Neural progenitor cell (in vitro differentiated cells): ENCODE measurements at regions not wholly inside any gene's neighbourhood (a gene's known extent, or its start where the extent isn't known, plus 50 kb on each side); places are given as distances from the start of the nearest gene placed in this dataset.

Source experiments
- DNase-seq: peaks from one replicate; pipeline ENCODE4 v3.0.0-alpha.2; 2016; ENCODE audit warnings: low spot score
- H2AFZ ChIP-seq: fragments of 200-600 bp; sonication (generic); replicated peaks from 2 replicates; pipeline ENCODE4 v1.6.1; 2016; ENCODE audit warnings: antibody characterized with exemption
- H3F3A ChIP-seq: fragments of 200-600 bp; sonication (generic); 2 replicates; pipeline ENCODE4 v1.6.1; 2016; ENCODE audit warnings: antibody characterized with exemption, low read depth
- H3K27ac ChIP-seq: fragments of 200-600 bp; sonication (generic); 2 replicates; pipeline ENCODE4 v1.5.1; 2016; ENCODE audit warnings: mild to moderate bottlenecking
- H3K27me3 ChIP-seq: fragments of 200-600 bp; sonication (generic); 2 replicates; pipeline ENCODE4 v1.6.1; 2016; ENCODE audit warnings: mild to moderate bottlenecking, moderate library complexity
- H3K36me3 ChIP-seq: fragments of 200-600 bp; sonication (generic); 2 replicates; pipeline ENCODE4 v1.5.1; 2016
- H3K4me1 ChIP-seq: fragments of 200-600 bp; sonication (generic); 2 replicates; pipeline ENCODE4 v1.6.1; 2016; ENCODE audit warnings: mixed run types
- H3K4me2 ChIP-seq: fragments of 200-600 bp; sonication (generic); 2 replicates; pipeline ENCODE4 v1.6.1; 2016
- H3K4me3 ChIP-seq: fragments of 200-600 bp; sonication (generic); 2 replicates; pipeline ENCODE4 v1.5.1; 2016
- H3K79me2 ChIP-seq: fragments of 200-600 bp; sonication (generic); 2 replicates; pipeline ENCODE4 v1.6.1; 2016; ENCODE audit warnings: low read depth
- H3K9ac ChIP-seq: fragments of 200-600 bp; sonication (generic); 2 replicates; pipeline ENCODE4 v1.6.1; 2016
- H3K9me3 ChIP-seq: fragments of 200-600 bp; sonication (generic); 2 replicates; pipeline ENCODE4 v1.5.1; 2016; ENCODE audit warnings: low read depth
- H4K20me1 ChIP-seq: fragments of 200-600 bp; sonication (generic); 2 replicates; pipeline ENCODE4 v1.6.1; 2016; ENCODE audit warnings: low read depth
- H3K27ac Mint-ChIP-seq: 3 replicates; pipeline ENCODE4 v1.8.0; 2021; ENCODE audit warnings: mixed read lengths
- H3K27me3 Mint-ChIP-seq: 2 replicates; pipeline ENCODE4 v1.8.0; 2022; ENCODE audit warnings: low read depth, mild to moderate bottlenecking, inconsistent platforms, moderate library complexity, mixed read lengths; ENCODE audit not compliant: insufficient read depth
- H3K36me3 Mint-ChIP-seq: 3 replicates; pipeline ENCODE4 v1.8.0; 2021; ENCODE audit warnings: mixed read lengths
- H3K4me1 Mint-ChIP-seq: 3 replicates; pipeline ENCODE4 v1.8.0; 2021; ENCODE audit warnings: mixed read lengths
- H3K4me3 Mint-ChIP-seq: 3 replicates; pipeline ENCODE4 v1.8.0; 2021; ENCODE audit warnings: mild to moderate bottlenecking, moderate library complexity, mixed read lengths
- H3K9me3 Mint-ChIP-seq: 3 replicates; pipeline ENCODE4 v1.8.0; 2020; ENCODE audit warnings: mixed read lengths
- EZH2 ChIP-seq: fragments of 200-600 bp; sonication (generic); IDR thresholded peaks from 2 replicates; pipeline ENCODE4 v1.6.1; 2017; ENCODE audit warnings: antibody characterized with exemption, mild to moderate bottlenecking, moderate library complexity
- EZH2phosphoT487 ChIP-seq: fragments of 200-600 bp; sonication (generic); IDR thresholded peaks from 2 replicates; pipeline ENCODE4 v1.6.1; 2017; ENCODE audit warnings: antibody characterized with exemption
- TF ChIP-seq, protein P1 (sequence below): fragments of 200-600 bp; sonication (generic); IDR thresholded peaks from 2 replicates; pipeline ENCODE4 v1.5.1; 2017; ENCODE audit warnings: antibody characterized with exemption, mild to moderate bottlenecking

DNA sequence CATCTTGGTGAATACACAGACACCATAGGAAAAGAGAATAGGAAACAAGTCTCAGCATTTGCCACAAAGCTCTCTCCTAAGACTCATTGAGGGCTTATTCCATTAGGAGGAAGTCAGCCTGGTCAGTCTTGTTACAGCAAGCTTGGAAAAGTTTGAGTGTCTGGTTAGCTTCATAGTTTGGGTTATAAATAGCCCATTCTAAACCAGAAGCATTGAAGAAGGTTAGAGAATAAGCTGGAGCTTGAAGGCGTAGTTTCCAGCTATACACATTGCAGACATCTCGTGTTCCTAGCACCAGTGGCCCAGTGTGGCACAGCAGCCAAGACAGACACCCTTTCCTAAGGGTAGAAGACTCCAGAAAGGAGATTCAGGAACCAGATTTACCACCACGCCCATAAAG lies 168.8 kb upstream of the RBM19 start:
- Histone ChIP-seq H3K27me3 (peaks cover 100% of the 10 kb centered on the region), H3F3A (peaks cover 11% of the 10 kb centered on the region), H4K20me1 (no peaks in the 10 kb centered on the region), H3K9ac (no peak overlapping the region), H3K9me3 (no peaks in the 10 kb centered on the region), H3K36me3 (no peaks in the 10 kb centered on the region), H3K79me2 (no peaks in the 10 kb centered on the region), H3K4me3 (no peak overlapping the region), H3K4me1 (peaks cover 13% of the 10 kb centered on the region), H2AFZ (no peak overlapping the region), H3K27ac (no peak overlapping the region), H3K4me2 (peak overlapping the region; percentile 16)
- DNase-seq: no peak
- Mint-ChIP-seq H3K4me1 (no peaks in the 10 kb centered on the region), H3K27ac (no peak overlapping the region), H3K4me3 (no peak overlapping the region), H3K27me3 (peaks cover 8% of the 10 kb centered on the region), H3K9me3 (no peaks in the 10 kb centered on the region), H3K36me3 (no peaks in the 10 kb centered on the region)
- TF ChIP-seq, protein P1, sequence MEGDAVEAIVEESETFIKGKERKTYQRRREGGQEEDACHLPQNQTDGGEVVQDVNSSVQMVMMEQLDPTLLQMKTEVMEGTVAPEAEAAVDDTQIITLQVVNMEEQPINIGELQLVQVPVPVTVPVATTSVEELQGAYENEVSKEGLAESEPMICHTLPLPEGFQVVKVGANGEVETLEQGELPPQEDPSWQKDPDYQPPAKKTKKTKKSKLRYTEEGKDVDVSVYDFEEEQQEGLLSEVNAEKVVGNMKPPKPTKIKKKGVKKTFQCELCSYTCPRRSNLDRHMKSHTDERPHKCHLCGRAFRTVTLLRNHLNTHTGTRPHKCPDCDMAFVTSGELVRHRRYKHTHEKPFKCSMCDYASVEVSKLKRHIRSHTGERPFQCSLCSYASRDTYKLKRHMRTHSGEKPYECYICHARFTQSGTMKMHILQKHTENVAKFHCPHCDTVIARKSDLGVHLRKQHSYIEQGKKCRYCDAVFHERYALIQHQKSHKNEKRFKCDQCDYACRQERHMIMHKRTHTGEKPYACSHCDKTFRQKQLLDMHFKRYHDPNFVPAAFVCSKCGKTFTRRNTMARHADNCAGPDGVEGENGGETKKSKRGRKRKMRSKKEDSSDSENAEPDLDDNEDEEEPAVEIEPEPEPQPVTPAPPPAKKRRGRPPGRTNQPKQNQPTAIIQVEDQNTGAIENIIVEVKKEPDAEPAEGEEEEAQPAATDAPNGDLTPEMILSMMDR: no peak
- TF ChIP-seq EZH2phosphoT487 (no peak), EZH2 (no peak)

DNA sequence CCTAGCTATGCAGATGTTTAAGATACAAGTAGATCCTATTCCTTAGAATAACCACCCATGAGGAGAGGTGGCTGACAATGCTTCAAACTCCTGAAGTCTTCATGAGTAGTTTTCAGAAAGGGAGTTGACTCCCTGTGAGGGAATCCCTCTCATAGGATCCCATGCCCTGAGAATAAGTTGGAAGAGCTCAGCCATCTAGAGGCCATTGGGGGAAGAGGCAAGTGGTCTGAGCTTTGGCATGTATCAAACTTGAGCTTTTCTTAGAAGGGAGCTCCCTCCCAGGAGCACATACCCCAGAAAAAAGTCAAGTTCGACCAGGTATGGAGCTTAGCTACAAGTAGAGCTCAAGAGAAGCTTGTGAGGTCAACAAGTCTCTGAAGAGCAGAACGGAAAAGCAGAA lies 165.7 kb upstream of the RBM19 start:
- Mint-ChIP-seq H3K4me1 (no peaks in the 10 kb centered on the region), H3K4me3 (no peak overlapping the region), H3K9me3 (no peaks in the 10 kb centered on the region), H3K27ac (no peak overlapping the region), H3K27me3 (peaks cover 4% of the 10 kb centered on the region), H3K36me3 (no peaks in the 10 kb centered on the region)
- H3K9ac ChIP-seq: no peak overlapping the region
- H2AFZ ChIP-seq: no peak overlapping the region
- no peak for TF ChIP-seq EZH2
- TF ChIP-seq, protein P1: peak; percentile 36
- no peaks in the 10 kb centered on the region for H4K20me1 ChIP-seq
- no peaks in the 10 kb centered on the region for H3K9me3 ChIP-seq
- DNase-seq: no peak
- H3K27ac ChIP-seq: no peak overlapping the region
- peaks cover 88% of the 10 kb centered on the region for H3K27me3 ChIP-seq
- peaks cover 11% of the 10 kb centered on the region for H3F3A ChIP-seq
- H3K4me3 ChIP-seq: no peak overlapping the region
- no peaks in the 10 kb centered on the region for H3K79me2 ChIP-seq
- H3K4me1 ChIP-seq: peaks cover 13% of the 10 kb centered on the region
- H3K4me2 ChIP-seq: no peak overlapping the region
- no peaks in the 10 kb centered on the region for H3K36me3 ChIP-seq

DNA sequence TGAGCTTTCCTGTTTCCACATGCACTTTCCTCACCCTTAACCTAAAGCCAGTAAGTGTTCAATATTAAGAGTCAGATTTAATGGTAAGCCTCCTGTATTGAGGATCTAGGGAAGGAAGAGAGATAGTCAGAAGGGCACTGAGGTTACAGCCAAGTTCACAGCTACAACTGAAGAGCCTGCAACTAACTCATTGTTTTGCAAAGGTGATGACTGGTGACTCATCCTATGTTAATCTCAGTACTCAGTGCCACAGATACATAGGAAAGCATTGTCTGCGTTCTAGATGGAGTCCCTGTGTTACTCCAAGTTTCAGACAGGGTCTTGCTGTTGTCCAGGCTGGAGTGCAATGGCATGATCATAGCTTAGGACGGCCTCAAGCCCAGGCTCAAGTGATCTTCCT lies 157.0 kb upstream of the RBM19 start:
- no peak overlapping the region for H3K4me3 ChIP-seq
- H3K79me2 ChIP-seq: no peaks in the 10 kb centered on the region
- peaks cover 13% of the 10 kb centered on the region for H3K27me3 ChIP-seq
- no peaks in the 10 kb centered on the region for H3F3A ChIP-seq
- H3K4me1 ChIP-seq: no peaks in the 10 kb centered on the region
- Mint-ChIP-seq H3K36me3 (no peaks in the 10 kb centered on the region), H3K4me3 (no peak overlapping the region), H3K27ac (no peak overlapping the region), H3K4me1 (no peaks in the 10 kb centered on the region), H3K9me3 (no peaks in the 10 kb centered on the region), H3K27me3 (peaks cover 8% of the 10 kb centered on the region)
- H3K36me3 ChIP-seq: no peaks in the 10 kb centered on the region
- TF ChIP-seq, protein P1: no peak
- no peak for TF ChIP-seq EZH2phosphoT487
- TF ChIP-seq EZH2: no peak
- no peaks in the 10 kb centered on the region for H4K20me1 ChIP-seq
- no peak overlapping the region for H3K9ac ChIP-seq
- no peak overlapping the region for H2AFZ ChIP-seq
- no peak for DNase-seq
- H3K4me2 ChIP-seq: no peak overlapping the region
- no peak overlapping the region for H3K27ac ChIP-seq
- no peaks in the 10 kb centered on the region for H3K9me3 ChIP-seq

DNA sequence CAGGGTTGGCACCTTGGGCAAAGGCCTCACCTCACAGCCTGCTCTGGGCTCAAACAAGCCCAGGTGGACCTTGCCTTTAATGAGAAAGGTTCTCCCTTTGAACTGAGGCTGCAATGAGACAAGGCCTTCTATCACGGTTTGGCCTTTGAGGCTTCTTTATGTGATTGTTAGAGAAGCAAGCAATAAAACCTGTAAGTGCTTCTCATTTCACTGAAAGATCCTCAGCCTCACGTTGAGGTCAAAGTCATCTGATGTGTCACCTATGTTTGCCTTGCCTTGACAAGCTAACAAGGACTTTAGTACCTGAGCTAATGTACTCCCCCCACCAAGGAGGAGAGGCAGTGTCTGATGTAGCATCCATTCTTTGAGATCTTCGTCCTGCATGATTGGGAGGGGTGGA lies 155.9 kb upstream of the RBM19 start:
- no peak for DNase-seq
- Histone ChIP-seq H4K20me1 (no peaks in the 10 kb centered on the region), H3K4me2 (no peak overlapping the region), H3K27ac (no peak overlapping the region), H3K4me3 (no peak overlapping the region), H3K79me2 (no peaks in the 10 kb centered on the region), H2AFZ (no peak overlapping the region), H3K9ac (no peak overlapping the region), H3F3A (no peaks in the 10 kb centered on the region), H3K9me3 (no peaks in the 10 kb centered on the region), H3K27me3 (peaks cover 8% of the 10 kb centered on the region), H3K36me3 (no peaks in the 10 kb centered on the region), H3K4me1 (no peaks in the 10 kb centered on the region)
- no peaks in the 10 kb centered on the region for H3K4me1 Mint-ChIP-seq
- no peak overlapping the region for H3K4me3 Mint-ChIP-seq
- peaks cover 7% of the 10 kb centered on the region for H3K27me3 Mint-ChIP-seq
- H3K27ac Mint-ChIP-seq: no peak overlapping the region
- no peaks in the 10 kb centered on the region for H3K9me3 Mint-ChIP-seq
- H3K36me3 Mint-ChIP-seq: no peaks in the 10 kb centered on the region
- TF ChIP-seq EZH2phosphoT487: no peak
- TF ChIP-seq EZH2: no peak
- TF ChIP-seq, protein P1: no peak
